ENCODE measurements at regions not wholly inside any gene's neighbourhood (a gene's known extent, or its start where the extent isn't known, plus 50 kb on each side); places are given as distances from the start of the nearest gene placed in this dataset.

DNA sequence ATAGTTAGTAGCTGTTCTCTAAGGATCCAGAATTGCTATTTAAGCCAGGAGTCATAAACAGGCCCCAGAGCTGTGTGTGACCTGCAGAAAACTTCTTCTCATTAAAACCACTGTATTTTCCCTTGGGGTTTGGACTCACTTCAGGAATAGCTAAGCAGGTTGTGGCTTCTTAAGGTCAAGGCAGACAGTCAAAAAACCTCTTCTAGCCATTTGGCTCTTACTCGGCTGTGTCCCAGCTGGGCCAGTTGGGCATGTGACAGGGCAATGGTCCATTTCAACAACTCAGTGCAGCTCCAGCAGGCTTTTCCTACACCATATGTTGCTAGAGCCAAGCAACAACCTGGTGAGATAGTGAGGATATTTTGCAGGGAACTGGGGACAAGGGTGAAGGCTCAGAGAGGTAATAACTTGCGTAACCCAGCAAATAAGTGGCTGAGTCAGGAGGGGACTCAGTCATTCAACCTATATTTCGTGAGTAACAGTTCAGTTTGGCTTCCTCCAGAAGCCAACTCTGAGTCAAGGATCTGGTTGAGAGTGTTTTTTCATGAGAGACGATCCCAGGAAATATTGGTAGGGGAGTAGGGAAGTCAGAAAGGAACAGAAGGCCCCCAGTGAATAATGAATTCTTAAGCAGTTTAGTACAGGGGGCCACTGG, 115.4 kb upstream of the PPP2R2B start:
- TF ChIP-seq CTCF (IDR thresholded peaks at IDR 0.05) (no peak), POLR2A (IDR thresholded peaks at IDR 0.05) (no peak)
